ENCODE measurements at regions not wholly inside any gene's neighbourhood (a gene's known extent, or its start where the extent isn't known, plus 50 kb on each side); places are given as distances from the start of the nearest gene placed in this dataset.

DNA sequence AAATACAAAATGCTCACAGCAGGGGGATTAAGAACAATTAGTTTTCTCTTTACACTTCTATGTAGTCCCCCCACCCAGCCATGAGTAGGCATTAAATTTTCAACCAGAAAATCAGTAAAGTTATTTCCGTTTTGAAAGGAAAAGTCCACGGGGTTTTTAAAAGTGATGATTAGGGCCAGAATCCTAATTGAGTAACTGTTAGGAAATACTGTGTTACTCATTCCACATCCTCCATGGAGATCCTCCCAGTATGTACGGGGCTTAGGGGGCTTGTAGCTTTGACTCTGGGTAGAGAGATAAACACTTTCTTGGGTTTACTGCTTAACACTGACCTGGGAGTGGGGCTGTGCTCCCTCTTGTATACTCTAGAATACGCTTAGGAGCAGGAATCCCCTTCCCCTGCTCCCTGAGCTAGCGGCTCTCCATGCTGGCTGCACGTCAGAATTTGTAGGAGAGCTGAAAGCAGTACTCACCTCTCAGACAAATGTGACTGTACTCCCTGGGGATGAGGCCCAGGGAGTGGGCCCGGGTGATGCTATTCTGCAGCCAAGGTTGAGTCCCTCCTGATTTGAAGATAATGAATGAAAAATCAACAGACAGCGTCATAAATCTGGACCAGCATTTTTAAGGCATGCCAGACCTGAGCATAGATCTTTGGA lies 100.5 kb downstream of the SLC4A3 start:
- Histone ChIP-seq H3K27ac (ENCODE audit: low read depth in 1 of 2, low read length in 1 of 2) (no peak overlapping the region), H3K9me3 (ENCODE audit: control insufficient read depth in 4 of 4, insufficient read depth in 3 of 4, low read length in 3 of 4) (no peaks in the 10 kb centered on the region), H3K9ac (ENCODE audit: insufficient read depth in 1 of 2, low read length in 2 of 2) (no peak overlapping the region), H3K4me1 (ENCODE audit: control insufficient read depth in 5 of 5, insufficient read depth in 5 of 5, low read length in 5 of 5) (peaks cover 0 to 8% (median 7%) of the 10 kb centered on the region in 5 donors), H3K36me3 (ENCODE audit: control insufficient read depth in 4 of 4, insufficient read depth in 4 of 4, low read length in 4 of 4) (no peaks in the 10 kb centered on the region), H3K27me3 (ENCODE audit: control insufficient read depth in 3 of 3, insufficient read depth in 3 of 3, low read length in 2 of 3) (peaks cover 0 to 2% (median 0%) of the 10 kb centered on the region in 3 donors), H3K4me3 (no peak overlapping the region)
- no peak for ATAC-seq (ENCODE audit: insufficient read depth, low FRiP score)
- TF ChIP-seq, protein P1, sequence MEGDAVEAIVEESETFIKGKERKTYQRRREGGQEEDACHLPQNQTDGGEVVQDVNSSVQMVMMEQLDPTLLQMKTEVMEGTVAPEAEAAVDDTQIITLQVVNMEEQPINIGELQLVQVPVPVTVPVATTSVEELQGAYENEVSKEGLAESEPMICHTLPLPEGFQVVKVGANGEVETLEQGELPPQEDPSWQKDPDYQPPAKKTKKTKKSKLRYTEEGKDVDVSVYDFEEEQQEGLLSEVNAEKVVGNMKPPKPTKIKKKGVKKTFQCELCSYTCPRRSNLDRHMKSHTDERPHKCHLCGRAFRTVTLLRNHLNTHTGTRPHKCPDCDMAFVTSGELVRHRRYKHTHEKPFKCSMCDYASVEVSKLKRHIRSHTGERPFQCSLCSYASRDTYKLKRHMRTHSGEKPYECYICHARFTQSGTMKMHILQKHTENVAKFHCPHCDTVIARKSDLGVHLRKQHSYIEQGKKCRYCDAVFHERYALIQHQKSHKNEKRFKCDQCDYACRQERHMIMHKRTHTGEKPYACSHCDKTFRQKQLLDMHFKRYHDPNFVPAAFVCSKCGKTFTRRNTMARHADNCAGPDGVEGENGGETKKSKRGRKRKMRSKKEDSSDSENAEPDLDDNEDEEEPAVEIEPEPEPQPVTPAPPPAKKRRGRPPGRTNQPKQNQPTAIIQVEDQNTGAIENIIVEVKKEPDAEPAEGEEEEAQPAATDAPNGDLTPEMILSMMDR (IDR thresholded peaks at IDR 0.05; ENCODE audit: control extremely low read depth, extremely low read depth) = no peak
- DNase-seq = no peak
- WGBS, 2 donors = 64 to 74% methylated on average over 8 of the region's 8 CpGs

DNA sequence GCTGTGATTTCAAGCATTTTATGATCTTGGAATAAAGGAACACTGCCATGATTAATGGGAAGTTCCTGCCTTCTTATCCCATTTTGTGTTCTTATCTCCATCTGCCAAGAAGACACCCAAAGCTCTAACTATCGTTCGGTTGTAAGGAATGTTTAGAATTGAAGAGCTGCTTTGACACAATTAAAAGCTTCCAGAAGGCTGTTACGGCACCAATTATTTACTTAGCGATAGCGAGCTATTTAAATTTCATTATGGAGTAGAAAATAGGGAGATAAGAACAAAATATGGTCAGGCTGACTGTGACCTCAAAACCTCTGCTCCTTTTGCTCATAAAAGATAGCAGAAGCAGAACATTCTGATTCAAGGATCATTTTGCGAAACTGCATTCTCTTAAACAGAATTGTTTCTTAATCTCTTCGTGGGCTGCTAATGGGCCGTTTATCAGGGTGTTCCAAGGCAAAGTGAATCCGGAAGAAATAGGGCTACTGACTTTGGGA lies 101.6 kb downstream of the SLC4A3 start:
- TF ChIP-seq, protein P1 (IDR thresholded peaks at IDR 0.05; ENCODE audit: control extremely low read depth, extremely low read depth) = no peak
- Histone ChIP-seq H3K27me3 (ENCODE audit: control insufficient read depth in 3 of 3, insufficient read depth in 3 of 3, low read length in 2 of 3) (peaks cover 0 to 2% (median 0%) of the 10 kb centered on the region in 3 donors), H3K27ac (ENCODE audit: low read depth in 1 of 2, low read length in 1 of 2) (no peak overlapping the region), H3K4me1 (ENCODE audit: control insufficient read depth in 5 of 5, insufficient read depth in 5 of 5, low read length in 5 of 5) (peaks cover 0 to 8% (median 7%) of the 10 kb centered on the region in 5 donors), H3K36me3 (ENCODE audit: control insufficient read depth in 4 of 4, insufficient read depth in 4 of 4, low read length in 4 of 4) (no peaks in the 10 kb centered on the region), H3K9me3 (ENCODE audit: control insufficient read depth in 4 of 4, insufficient read depth in 3 of 4, low read length in 3 of 4) (no peaks in the 10 kb centered on the region), H3K9ac (ENCODE audit: insufficient read depth in 1 of 2, low read length in 2 of 2) (no peak overlapping the region), H3K4me3 (no peak overlapping the region)
- DNase-seq (peak in 2 of 3 donors; percentile 9 to 23), ATAC-seq (ENCODE audit: insufficient read depth, low FRiP score) (no peak)
- WGBS, 2 donors = 35 to 56% methylated on average over 9 of the region's 9 CpGs

DNA sequence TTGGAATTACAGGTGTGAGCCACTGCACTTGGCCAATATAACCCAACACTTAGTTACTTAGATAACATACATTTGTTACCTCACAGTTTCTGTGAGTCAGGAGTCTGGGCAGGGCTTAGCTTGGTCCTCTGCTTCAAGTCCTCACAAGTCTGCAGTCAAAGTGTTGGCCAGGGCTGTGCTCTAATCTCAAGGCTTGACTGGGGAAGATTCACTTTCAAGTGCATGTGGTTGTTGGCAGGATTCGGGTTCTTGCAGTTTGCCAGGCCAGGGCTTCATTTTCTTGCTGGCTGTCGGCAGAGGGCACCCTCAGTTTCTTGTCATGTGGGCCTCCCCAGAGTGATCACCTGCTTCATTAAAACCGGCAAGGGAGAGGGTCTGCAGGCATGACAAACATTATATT lies 103.7 kb downstream of the SLC4A3 start:
- TF ChIP-seq, protein P1 (IDR thresholded peaks at IDR 0.05; ENCODE audit: control extremely low read depth, extremely low read depth) = no peak
- H3K9ac ChIP-seq (ENCODE audit: insufficient read depth in 1 of 2, low read length in 2 of 2) = no peak overlapping the region
- WGBS, 2 donors = 86 to 87% methylated on average over 3 of the region's 3 CpGs

More for the DNA sequence above, 103.7 kb downstream of the SLC4A3 start:
- H3K36me3 ChIP-seq (ENCODE audit: control insufficient read depth in 4 of 4, insufficient read depth in 4 of 4, low read length in 4 of 4) = no peaks in the 10 kb centered on the region
- H3K4me1 ChIP-seq (ENCODE audit: control insufficient read depth in 5 of 5, insufficient read depth in 5 of 5, low read length in 5 of 5) = peaks cover 0 to 8% (median 0%) of the 10 kb centered on the region in 5 donors
- peaks cover 0 to 2% (median 0%) of the 10 kb centered on the region in 3 donors for H3K27me3 ChIP-seq (ENCODE audit: control insufficient read depth in 3 of 3, insufficient read depth in 3 of 3, low read length in 2 of 3)
- no peak overlapping the region for H3K4me3 ChIP-seq
- no peaks in the 10 kb centered on the region for H3K9me3 ChIP-seq (ENCODE audit: control insufficient read depth in 4 of 4, insufficient read depth in 3 of 4, low read length in 3 of 4)
- ATAC-seq (ENCODE audit: insufficient read depth, low FRiP score) (no peak), DNase-seq (no peak)
- H3K27ac ChIP-seq (ENCODE audit: low read depth in 1 of 2, low read length in 1 of 2) = no peak overlapping the region

Measured in lung (tissue), 11 donors.